Left forelimb (tissue), 1 donor: ENCODE measurements at regions not wholly inside any gene's neighbourhood (a gene's known extent, or its start where the extent isn't known, plus 50 kb on each side); places are given as distances from the start of the nearest gene placed in this dataset.
"Not testable (repeated sequence)": the region's sequence is repeated elsewhere in the genome, so short reads cannot be mapped to it uniquely, and the experiment has no call there.

ENCODE experiments used
- DNase-seq: peaks from one replicate; pipeline ENCODE4 v3.0.0-alpha.2; 2018; ENCODE audit warnings: low spot score

DNA sequence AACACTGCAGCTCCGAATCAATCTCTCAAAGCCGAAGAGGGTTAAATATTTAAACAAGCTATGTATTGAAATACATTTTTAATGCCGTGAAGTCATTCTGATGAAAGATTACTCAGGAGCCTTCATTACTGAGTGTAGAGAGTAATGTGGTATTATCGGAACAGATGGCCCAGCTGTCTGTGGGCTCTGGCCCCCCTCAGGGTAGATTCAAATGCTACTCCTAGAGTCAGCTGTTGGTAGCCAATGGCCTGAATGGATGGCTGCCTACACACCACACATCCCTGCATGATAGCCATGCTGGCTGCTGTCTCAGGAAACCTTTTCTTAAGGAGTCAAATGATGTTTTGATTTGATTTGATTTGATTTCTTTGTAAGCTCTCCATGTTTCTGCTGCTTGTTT is 732.3 kb upstream of the CELF4 start:
- no peak for DNase-seq

DNA sequence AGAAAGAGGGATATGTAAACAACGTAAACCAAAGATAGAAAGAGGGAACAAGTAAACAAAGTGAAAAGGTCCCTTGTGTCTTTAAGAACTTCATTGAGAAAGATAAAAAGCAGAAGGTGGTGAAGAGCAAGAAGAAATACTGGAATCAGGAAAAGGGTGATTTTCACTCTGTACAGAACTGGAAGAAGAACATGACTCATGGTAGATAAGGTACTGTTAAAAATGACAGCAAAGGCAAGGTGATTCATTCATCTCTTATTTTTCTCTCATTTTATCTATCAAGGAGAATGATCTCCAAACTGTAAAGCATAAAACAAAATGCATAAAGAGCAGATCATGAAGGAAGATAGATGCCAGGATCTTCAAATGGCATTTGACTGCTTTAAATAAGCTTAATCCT is 724.6 kb upstream of the CELF4 start:
- no peak for DNase-seq

DNA sequence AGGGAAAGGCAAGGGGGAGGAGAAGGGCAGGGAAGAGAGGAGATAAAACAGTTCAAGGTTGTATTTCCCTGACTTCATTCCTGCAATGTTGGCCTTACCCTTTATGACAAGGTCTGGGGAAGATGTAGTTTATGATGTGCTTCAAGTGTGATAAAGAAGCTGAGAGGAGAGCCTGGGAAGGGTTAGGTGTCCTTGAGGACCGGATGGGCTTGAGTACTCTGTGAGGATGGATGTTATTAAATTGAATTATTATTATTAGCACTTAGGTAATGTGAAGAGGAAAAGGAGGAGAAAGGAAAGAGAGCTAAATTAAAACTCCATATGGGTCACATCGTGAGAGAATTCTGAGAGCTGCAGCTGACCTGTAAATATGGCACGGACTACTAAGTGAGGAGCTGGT is 719.4 kb upstream of the CELF4 start:
- no peak for DNase-seq

DNA sequence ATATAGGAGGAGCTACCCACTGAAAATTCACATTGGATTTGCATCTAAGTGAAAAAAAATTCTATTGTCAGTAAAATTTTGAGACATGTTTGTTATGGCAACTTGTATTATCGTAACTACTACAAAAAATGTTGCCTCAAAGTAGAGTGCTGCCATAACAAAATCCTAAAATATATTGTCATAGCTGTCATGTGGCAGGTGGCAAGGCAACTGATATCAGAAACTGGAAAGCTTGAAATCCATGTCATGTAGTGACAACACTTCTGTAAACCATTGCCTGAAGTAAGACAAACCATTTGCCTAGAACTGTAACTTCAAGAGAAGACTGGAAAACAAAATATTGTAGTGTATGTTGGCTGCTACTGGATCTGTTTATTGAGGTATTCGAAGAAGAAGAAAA is 697.5 kb upstream of the CELF4 start:
- no peak for DNase-seq

DNA sequence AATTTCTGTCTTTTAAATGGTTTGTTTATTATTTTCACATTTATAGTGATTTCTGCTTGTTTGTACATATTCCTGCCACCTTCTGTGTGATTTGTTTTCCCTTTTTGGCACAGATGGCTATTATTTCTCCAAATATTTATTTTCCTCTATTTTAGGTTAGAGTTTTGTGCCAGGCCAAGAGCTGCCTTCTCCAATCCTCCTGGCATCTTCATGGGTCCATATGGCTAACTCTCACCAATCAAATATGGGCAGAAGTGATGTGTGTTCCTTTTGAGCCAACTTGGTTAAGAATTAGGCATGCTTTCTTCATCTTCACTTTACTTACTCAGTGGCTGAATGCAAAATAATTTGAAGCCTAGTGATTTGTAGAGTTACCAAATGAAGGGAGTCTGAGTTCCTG is 697.1 kb upstream of the CELF4 start:
- no peak for DNase-seq

DNA sequence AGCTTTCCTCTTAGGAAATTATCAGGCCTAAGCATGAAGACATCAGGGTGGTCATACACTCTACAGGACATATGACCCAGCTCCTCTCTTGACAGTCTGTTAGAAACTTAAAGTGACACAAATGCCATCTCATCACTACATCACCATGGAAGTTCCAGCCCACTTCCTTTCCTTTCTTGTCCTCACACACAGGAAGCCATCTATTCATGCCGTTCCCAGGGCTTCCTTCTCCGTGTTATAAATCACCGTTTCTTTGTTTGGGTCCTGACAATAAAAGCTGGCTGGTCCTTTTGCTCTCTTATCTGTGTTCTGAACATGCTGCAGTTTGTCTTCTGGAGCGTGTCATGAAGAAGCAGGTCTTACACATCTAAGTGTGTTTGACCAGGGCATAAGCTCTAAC is 692.1 kb upstream of the CELF4 start:
- no peak for DNase-seq

DNA sequence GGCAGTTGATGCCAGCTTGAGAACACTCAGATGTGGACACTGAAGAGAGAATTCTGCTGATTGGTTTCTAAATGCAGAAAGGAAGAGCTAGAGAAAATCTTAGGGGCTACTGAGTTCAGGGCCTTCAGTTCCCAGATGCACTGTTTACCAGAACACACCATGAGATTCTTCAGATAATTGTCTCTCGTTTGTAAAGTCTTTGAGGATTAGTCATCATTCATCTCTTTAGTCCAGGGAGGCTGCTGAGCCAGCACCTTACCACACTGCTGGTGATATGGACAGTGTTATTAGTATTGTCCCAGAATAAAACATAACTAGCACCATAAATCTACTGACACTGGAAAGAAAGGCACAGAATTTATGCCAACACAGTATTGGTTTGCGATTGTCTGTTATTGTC is 690.8 kb upstream of the CELF4 start:
- DNase-seq: no peak

DNA sequence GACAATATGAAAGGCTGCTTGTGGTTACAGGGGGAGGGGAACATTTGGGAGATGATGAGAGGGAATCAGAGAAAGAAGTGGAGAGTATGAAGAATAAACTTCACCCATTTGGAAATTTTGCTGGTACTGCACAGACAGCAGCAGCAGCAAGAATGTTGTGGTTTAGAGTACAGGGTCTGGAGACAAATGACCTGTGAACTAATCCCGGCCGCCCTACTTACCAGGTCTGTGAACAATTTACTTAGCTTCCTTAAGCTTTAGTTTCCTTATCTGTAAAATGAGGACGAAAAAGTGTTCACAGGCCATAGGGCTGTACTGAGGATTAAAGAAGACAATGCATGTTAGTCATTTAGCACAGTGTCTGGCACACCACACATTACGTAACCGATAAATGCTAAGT is 685.4 kb upstream of the CELF4 start:
- no peak for DNase-seq

DNA sequence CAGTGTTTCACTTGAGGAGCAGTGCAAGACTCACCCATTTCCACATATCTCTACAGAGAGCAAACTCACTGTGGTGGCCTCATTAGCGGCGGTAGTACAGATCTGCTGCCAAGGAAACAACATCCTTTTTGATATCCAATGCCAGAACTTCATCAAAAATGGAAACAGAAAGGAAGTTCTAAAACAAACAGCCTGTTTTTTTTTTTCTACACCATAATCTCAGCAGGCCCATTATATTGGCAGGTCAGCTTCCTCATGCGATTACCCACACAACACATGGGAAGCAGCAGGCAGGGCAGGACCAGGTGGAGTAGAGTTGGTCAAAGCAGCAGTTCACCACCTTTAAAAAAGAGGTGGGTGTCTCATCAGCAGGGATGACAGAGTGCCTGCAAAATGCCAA is 678.9 kb upstream of the CELF4 start:
- DNase-seq: no peak

DNA sequence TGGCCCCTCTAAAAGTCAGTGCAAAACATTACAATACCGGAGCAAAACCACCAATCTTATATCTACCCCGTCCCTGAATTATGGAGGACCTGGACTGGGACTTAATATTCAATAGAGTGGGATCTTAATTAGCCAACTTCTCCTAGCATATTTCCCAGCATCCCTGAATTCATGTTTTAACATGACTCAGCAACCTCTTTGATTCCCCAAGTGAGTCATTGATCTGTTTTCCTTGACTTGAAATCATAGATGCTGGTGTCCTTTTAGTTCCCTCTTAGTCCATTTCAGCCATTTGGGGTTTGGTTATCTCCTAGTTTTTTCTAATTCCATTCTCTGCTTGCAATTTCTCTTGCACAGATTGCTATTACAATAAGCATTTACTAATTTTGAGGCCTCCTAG is 677.7 kb upstream of the CELF4 start:
- no peak for DNase-seq

DNA sequence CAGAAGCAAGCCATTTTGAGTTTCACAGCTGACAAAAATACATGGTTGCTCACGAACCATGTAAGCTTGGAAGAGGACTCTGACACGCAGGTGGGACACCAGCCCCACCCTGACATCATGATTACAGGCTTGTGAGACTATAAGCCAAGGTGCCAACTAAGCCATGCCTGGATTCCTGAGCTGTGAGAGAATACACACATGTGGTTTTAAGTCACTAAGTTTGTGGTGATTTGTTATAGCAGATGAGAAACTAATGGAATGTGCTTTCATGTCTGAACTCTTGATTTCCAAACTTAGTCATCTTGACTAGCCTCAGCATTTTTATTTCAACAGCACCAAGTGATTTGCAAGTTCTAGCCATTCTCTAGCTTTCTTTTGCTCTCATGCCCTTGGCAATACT is 676.1 kb upstream of the CELF4 start:
- no peak for DNase-seq

DNA sequence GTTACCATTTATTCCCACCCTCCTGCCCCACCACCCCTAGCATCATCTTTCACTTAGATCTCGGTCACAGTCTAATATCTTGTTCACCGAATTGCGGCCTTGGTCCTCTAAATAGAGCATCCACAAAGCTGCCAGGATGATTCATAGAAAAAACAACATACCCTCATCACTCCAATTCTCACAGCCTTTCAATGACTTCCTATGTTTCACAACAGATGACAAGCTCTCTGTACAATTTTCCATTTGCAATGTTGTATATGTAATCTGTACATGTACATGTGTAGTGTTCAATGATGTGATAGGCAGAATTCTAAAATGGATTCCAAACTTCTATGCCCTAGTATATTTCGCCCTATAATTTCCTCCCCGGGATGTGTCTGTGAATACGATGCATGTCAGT is 675.6 kb upstream of the CELF4 start:
- no peak for DNase-seq

DNA sequence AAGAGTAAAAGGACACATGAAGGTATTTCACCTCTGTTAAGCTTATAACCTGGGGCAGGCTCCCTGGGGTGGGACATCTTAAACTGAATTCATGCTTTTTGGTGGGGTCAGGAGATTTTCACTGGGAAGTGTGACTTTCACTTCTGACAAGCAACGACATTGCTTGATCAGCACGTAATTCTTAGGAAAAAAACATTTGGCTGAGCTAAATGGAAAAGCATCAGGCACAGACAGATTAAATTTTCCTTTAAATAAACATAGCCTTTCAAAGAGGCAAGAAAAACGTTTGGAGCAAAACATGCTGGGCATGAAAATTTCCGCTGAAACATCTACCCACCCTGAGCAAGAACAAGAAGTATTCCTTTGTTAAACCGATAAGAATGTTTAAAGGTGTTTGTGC is 674.0 kb upstream of the CELF4 start:
- DNase-seq: no peak

DNA sequence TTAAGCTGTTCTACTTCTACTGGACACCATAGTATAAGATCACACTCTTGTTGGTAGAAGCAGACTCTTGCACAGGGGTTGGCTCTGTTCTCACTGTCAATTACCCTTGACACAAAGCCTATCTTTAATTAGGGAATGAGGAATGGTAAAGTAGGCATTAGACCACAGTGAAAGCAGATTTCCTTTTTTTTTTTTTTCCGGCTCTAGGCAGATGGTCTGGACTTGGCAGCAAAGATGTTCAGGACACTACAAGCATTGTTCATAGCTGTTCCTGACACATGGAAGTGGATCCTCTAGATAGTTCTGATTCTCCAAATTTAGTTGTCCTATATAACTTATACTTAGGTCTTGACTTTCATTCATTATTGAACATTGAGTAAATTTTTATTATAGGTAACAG is 672.2 kb upstream of the CELF4 start:
- DNase-seq: no peak

DNA sequence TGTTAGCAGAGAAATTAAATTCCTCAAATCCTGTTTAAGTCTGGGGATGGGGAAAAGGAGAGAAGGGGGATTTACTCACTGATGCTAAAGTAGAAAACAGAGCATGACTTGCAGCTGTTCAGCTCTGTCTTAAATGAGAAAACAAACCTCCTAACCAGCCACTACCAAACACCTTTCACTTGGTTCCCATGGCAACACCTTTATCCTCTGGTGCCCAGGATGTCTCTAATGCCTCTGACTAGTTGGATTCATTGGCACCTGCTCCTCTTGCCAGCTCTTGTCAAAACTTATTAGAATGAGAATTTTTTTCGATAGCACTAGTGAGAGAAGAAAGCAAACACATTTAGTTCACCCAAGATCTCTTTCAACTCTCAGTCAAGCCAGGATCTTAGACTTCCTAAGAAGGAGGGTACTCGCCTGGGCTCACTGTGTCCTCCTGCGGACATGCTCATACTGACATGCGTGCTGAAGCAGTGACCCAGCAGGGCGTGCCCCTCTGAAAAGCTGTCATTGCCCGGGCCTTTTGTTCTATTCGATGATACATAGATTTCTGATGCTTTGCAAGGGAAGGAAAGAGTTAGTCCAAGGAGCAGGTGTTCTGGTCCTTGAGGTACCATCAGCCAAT is 656.0 kb upstream of the CELF4 start:
- DNase-seq: no peak

DNA sequence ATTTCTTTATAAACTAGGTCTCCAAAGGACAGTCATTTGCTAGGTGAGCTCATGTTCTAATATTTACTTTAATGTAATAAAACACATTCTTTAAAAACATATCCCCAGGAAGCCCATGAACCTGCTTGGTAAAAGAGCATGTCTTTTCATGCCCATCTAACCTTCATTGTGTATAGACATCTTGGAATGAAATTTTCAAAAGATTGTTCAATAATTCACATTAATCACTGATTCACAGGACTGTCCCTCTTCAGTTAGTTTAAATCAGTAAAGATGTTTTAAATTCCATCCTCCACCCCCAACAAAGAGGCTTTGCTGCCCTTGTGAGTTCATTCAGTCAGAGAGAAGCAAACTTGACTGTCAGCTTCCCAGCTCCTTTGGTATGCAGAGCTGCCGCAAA is 633.4 kb upstream of the CELF4 start:
- DNase-seq: no peak

DNA sequence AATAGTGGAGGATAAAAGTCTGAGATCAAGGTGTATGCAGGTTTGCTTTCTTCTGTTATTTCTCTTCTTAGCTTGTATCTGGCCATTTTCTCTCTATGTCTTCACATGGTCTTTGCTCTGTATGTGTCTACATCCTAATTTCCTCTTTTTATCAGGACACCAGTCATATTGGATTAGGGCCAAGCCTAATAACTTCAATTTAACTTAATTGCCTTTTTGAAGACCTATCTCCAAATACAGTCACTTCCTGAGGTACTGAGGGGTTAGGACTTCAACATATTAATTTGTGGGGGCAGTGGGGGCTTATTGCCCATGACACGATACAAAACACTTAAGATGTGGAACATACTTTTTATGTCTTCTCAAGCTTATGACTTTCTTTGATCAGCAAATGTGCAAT is 632.9 kb upstream of the CELF4 start:
- no peak for DNase-seq

DNA sequence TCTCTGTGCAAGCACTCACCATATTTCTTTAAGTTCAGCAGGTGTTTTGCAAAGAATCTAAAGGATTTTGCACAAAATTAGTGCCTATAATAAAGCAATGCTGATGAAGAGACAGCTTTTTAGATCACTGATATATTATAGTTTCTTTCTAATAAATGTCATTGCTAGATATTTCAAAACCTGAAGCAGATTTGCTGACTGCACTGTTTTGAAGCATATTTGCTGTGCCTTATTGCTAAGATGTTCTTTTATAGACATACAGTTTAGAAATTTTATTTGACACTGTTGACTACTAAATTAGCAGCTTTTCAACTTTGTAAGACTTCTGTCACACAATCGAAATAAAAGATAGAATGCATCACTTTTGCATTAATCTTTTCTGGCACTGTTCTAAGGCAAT is 620.9 kb upstream of the CELF4 start:
- no peak for DNase-seq

DNA sequence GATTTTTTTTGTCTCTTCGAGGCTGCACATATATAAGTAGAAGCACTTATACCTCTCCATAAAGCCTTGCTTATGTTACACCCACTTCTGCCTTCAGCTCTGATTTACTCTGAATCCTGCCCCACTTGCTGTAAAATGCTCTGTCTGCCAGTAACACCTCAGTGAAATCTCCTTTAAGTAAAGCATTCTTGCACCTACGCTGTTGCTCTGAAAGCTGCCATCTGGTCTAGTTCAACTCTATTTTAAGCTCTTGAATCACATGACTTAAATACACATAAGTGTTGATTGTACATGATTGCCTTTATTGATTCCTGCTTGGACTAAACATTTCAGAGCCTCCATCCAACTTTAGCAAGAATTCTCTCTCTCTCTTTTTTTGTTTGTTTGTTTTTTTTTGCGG is 609.0 kb upstream of the CELF4 start:
- DNase-seq: no peak

DNA sequence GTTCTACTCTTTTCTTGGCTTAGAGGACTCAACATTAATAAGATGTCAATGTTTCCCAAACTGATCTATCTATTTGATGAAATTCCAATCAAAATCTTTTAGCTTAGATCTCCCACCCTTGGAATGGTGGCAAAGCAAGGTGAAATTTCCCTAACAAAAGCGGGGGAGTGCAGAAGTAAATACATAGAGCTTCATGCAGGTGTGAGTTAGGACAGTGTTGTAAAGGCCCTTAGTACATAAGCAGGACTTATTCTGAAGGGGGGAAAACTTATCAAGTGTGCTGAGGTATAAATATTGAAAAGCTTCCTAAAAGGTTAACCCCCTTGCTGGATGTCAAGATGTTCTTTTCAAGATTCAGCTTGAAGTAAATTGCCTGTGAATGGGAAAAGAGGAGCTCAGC is 608.6 kb upstream of the CELF4 start:
- DNase-seq: no peak

DNA sequence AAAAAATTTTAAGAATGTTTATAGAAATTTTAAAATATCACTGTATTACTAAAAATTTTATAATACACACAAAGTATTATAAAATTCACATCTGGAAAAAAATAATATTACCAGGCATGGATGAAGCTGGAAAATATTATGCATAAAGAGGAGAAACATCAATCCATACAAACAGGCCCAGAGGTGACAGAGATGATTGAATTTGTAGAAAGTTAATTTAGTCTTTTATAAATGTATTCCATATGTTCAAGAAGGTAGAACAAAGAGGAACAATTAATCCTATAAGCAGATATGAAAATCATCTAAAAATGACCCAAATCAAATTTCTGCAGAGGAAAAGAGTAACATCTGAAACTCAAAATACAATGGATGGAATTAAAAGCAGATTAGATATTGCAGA is 605.2 kb upstream of the CELF4 start:
- DNase-seq: no peak

DNA sequence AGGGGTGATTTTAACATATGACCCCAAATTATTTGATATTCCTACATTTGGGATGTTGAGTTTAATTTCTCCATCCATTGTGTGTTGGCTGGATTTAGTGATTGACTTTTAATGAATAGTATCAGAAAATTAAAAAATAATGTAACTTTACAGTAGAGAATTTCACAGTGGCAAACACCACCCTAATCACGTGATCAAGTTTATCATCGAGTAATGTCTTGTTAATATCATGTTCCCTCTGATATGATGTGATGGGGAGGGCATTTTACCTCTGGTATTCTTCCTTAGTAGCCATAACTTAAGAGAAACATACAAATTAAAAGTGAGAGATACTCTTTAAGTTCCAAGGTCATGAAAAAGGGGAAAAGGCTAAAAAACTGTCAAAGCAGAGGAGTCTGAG is 602.0 kb upstream of the CELF4 start:
- no peak for DNase-seq

DNA sequence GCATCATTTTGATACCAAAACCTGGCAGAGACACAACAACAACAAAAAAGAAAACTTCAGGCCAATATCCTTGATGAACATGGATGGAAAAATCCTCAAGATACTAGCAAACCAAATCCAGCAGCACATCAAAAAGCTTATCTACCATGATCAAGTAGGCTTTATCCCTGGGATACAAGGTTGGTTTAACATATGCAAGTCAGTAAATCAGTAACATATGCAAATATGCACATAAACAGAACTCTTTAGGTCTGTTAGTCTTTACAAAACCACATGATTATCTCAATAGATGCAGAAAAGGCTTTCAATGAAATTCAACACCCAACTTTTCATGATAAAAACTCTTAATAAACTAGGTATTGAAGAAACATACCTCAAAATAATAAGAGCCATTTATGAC is 587.5 kb upstream of the CELF4 start:
- not testable (repeated sequence) for DNase-seq

DNA sequence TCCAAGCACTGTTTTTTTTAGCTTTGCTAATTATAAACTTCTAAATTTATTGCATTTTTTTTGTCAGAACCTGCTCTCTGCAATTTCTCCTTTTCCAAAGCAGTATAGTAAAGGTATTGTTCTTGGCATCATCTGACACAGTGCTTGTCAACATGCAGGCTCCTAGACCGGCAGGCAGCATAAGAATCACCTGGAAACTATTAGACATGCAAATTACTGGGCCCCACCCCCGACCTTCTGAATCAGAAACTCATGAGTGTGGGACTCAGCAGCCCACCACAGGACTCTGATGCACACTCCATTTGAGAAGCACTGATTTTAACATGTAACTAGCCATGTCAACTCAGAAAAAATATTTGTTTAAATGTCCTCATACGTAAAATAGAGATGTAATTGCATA is 551.1 kb upstream of the CELF4 start:
- no peak for DNase-seq

DNA sequence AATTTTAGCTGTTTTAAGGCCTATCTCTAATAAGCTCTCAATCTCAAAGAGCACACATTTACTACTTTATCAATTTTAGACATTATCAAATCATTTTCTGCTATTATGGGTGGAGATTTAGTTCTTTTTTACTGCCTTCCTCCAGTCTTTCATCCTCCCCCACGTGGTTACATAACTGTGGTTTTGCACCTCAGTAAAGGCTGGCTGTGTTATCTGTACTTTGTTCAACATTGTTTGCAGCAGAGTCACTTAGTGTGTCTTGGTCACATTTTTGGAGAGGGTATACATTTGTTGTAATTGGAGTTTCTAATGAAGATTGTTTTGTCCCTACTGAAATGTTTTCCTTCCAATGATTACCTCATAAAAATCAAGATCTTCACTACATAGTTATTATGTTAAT is 549.6 kb upstream of the CELF4 start:
- DNase-seq: no peak
